ENCODE measurements at regions not wholly inside any gene's neighbourhood (a gene's known extent, or its start where the extent isn't known, plus 50 kb on each side); places are given as distances from the start of the nearest gene placed in this dataset.

GRCh38 chr6:18335948-18336347 lies 51.2 kb upstream of the RNF144B start:
- no peak overlapping the region for H3K9ac ChIP-seq (ENCODE audit: low read length)
- H3K4me3 ChIP-seq (ENCODE audit: low read length) = no peak overlapping the region
- ChIA-PET POLR2A (ENCODE audit: unreplicated experiment) (no interaction called here), CTCF (no interaction called here)
- intact Hi-C loops (cut with micrococcal nuclease) = no loop called here
- no peaks in the 10 kb centered on the region for H3K9me2 ChIP-seq (replicated peaks; ENCODE audit: low read length)
- H3K9me3 ChIP-seq (ENCODE audit: low read length) = no peaks in the 10 kb centered on the region
- DNase-seq = no peak
- no peaks in the 10 kb centered on the region for H3K27me3 ChIP-seq (ENCODE audit: low read length)
- H4K20me1 ChIP-seq (ENCODE audit: low read length) = no peaks in the 10 kb centered on the region
- no peak overlapping the region for H3K27ac ChIP-seq (ENCODE audit: low read length)
- no peak overlapping the region for H3K4me2 ChIP-seq (ENCODE audit: low read length)
- H2AFZ ChIP-seq (ENCODE audit: low read length) = no peak overlapping the region
- TF ChIP-seq EZH2 (IDR thresholded peaks at IDR 0.05; ENCODE audit: low read length, unreplicated experiment) = no peak
- TF ChIP-seq CTCF (conservative IDR thresholded peaks at IDR 0.05; ENCODE audit: low read depth, low read length) = no peak
- no peak for TF ChIP-seq EZH2phosphoT487 (IDR thresholded peaks at IDR 0.05; ENCODE audit: borderline replicate concordance, low read length)
- no peaks in the 10 kb centered on the region for H3F3A ChIP-seq (ENCODE audit: low read length, unreplicated experiment)
- no TSS peak for BruUV-seq (replicated peaks)
- no peaks in the 10 kb centered on the region for H3K36me3 ChIP-seq (ENCODE audit: low read depth, low read length)
- no peaks in the 10 kb centered on the region for H3K4me1 ChIP-seq (ENCODE audit: insufficient read depth, low read length)
- ATAC-seq = peak; percentile 54
- no peaks in the 10 kb centered on the region for H3K79me2 ChIP-seq (ENCODE audit: low read length)

- Histone ChIP-seq H3K79me2 (ENCODE audit: low read length) (no peaks in the 10 kb centered on the region), H3K9ac (ENCODE audit: low read length) (no peak overlapping the region), H3K36me3 (ENCODE audit: low read depth, low read length) (no peaks in the 10 kb centered on the region), H3F3A (ENCODE audit: low read length, unreplicated experiment) (no peaks in the 10 kb centered on the region), H3K9me3 (ENCODE audit: low read length) (no peaks in the 10 kb centered on the region), H4K20me1 (ENCODE audit: low read length) (no peaks in the 10 kb centered on the region), H3K9me2 (replicated peaks; ENCODE audit: low read length) (no peaks in the 10 kb centered on the region), H3K4me3 (ENCODE audit: low read length) (no peak overlapping the region), H3K27me3 (ENCODE audit: low read length) (no peaks in the 10 kb centered on the region), H2AFZ (ENCODE audit: low read length) (no peak overlapping the region), H3K27ac (ENCODE audit: low read length) (no peak overlapping the region), H3K4me1 (ENCODE audit: insufficient read depth, low read length) (no peaks in the 10 kb centered on the region), H3K4me2 (ENCODE audit: low read length) (no peak overlapping the region)
- DNase-seq (no peak), ATAC-seq (no peak)
- ChIA-PET CTCF (no interaction called here), POLR2A (ENCODE audit: unreplicated experiment) (no interaction called here)
- no peak for TF ChIP-seq EZH2phosphoT487 (IDR thresholded peaks at IDR 0.05; ENCODE audit: borderline replicate concordance, low read length)
- no TSS peak for BruUV-seq (replicated peaks)
- intact Hi-C loops (cut with micrococcal nuclease) = no loop called here
Observed at GRCh38 chr6:18334251-18334650, 52.9 kb upstream of the RNF144B start.

GRCh38 chr6:18330548-18331081 lies 56.5 kb upstream of the RNF144B start:
- Histone ChIP-seq H3K4me1 (ENCODE audit: insufficient read depth, low read length) (peaks cover 11% of the 10 kb centered on the region), H3K9me3 (ENCODE audit: low read length) (no peaks in the 10 kb centered on the region), H2AFZ (ENCODE audit: low read length) (no peak overlapping the region), H3K4me2 (ENCODE audit: low read length) (no peak overlapping the region), H3K36me3 (ENCODE audit: low read depth, low read length) (no peaks in the 10 kb centered on the region), H3K27me3 (ENCODE audit: low read length) (no peaks in the 10 kb centered on the region), H3K9ac (ENCODE audit: low read length) (no peak overlapping the region), H3K79me2 (ENCODE audit: low read length) (no peaks in the 10 kb centered on the region), H4K20me1 (ENCODE audit: low read length) (no peaks in the 10 kb centered on the region), H3K4me3 (ENCODE audit: low read length) (no peak overlapping the region), H3F3A (ENCODE audit: low read length, unreplicated experiment) (no peaks in the 10 kb centered on the region), H3K27ac (ENCODE audit: low read length) (no peak overlapping the region), H3K9me2 (replicated peaks; ENCODE audit: low read length) (no peaks in the 10 kb centered on the region)
- POLR2A ChIA-PET (ENCODE audit: unreplicated experiment) = interaction anchor here (0.6 kb wide), 1 partner anchor 57 kb away, joined by 4 read pairs; no protein-coding TSS in a partner anchor
- CTCF ChIA-PET = no interaction called here
- intact Hi-C loops (cut with micrococcal nuclease) = no loop called here
- no TSS peak for BruUV-seq (replicated peaks)
- TF ChIP-seq CTCF (conservative IDR thresholded peaks at IDR 0.05; ENCODE audit: low read depth, low read length) = no peak
- TF ChIP-seq EZH2 (IDR thresholded peaks at IDR 0.05; ENCODE audit: low read length, unreplicated experiment) = no peak
- no peak for TF ChIP-seq EZH2phosphoT487 (IDR thresholded peaks at IDR 0.05; ENCODE audit: borderline replicate concordance, low read length)
- DNase-seq = no peak
- no peak for ATAC-seq
